Keratinocyte (primary cell): ENCODE measurements at regions not wholly inside any gene's neighbourhood (a gene's known extent, or its start where the extent isn't known, plus 50 kb on each side); places are given as distances from the start of the nearest gene placed in this dataset.

ENCODE experiments used
- DNase-seq: peaks from one replicate; pipeline ENCODE4 v3.0.0-alpha.2; 2011; ENCODE audit warnings: low read depth, missing footprints, low spot score
- FAIRE-seq: peaks from 2 replicates; lab custom pipeline; 2011; peaks lifted over from hg19 to GRCh38; lab: Jason Lieb, UNC
- H2AFZ ChIP-seq: 2 replicates; pipeline ENCODE4 v1.6.0; 2012; ENCODE audit warnings: low read length, control low read depth, inconsistent platforms; ENCODE audit not compliant: control insufficient read depth
- H3K27ac ChIP-seq: 2 replicates; pipeline ENCODE4 v1.5.1; 2011; ENCODE audit warnings: low read length; ENCODE audit not compliant: control insufficient read depth, insufficient read depth
- H3K27me3 ChIP-seq: 3 replicates; pipeline ENCODE4 v1.6.0; 2011; ENCODE audit warnings: low read length; ENCODE audit not compliant: control insufficient read depth, insufficient read depth; ENCODE audit errors: extremely low read depth
- H3K36me3 ChIP-seq, 2 experiments: 2 replicates in 1 of 2; 3 replicates in 1 of 2; pipeline ENCODE4 v1.5.1; 2011; ENCODE audit warnings: low read length in 2 of 2, mild to moderate bottlenecking in 1 of 2; ENCODE audit not compliant: control insufficient read depth in 2 of 2, insufficient read depth in 2 of 2; ENCODE audit errors: extremely low read depth in 1 of 2
- H3K4me1 ChIP-seq: 3 replicates; pipeline ENCODE4 v1.5.1; 2011; ENCODE audit warnings: low read length; ENCODE audit not compliant: control insufficient read depth, insufficient read depth; ENCODE audit errors: extremely low read depth
- H3K4me2 ChIP-seq: 3 replicates; pipeline ENCODE4 v1.6.0; 2011; ENCODE audit warnings: low read depth, low read length; ENCODE audit not compliant: control insufficient read depth, insufficient read depth; ENCODE audit errors: extremely low read depth
- H3K4me3 ChIP-seq, 3 experiments: fragments of 200-600 bp in 1 of 3; sonication (generic) in 1 of 3; 2 replicates in 2 of 3; 3 replicates in 1 of 3; pipeline ENCODE4 v1.5.1; 2011 to 2016; ENCODE audit warnings: low read length in 3 of 3, mild to moderate bottlenecking in 3 of 3, control low read depth in 2 of 3, inconsistent platforms in 1 of 3, low read depth in 1 of 3, mixed read lengths in 1 of 3, mixed run types in 1 of 3, moderate library complexity in 1 of 3; ENCODE audit not compliant: control insufficient read depth in 2 of 3, insufficient read depth in 2 of 3; ENCODE audit errors: extremely low read depth in 1 of 3
- H3K79me2 ChIP-seq: 2 replicates; pipeline ENCODE4 v1.6.0; 2012; ENCODE audit warnings: low read length; ENCODE audit not compliant: control insufficient read depth, insufficient read depth
- H3K9ac ChIP-seq: 3 replicates; pipeline ENCODE4 v1.6.0; 2011; ENCODE audit warnings: low read length; ENCODE audit not compliant: control insufficient read depth, insufficient read depth; ENCODE audit errors: extremely low read depth
- H3K9me1 ChIP-seq: 3 replicates; pipeline ENCODE4 v1.6.0; 2011; ENCODE audit warnings: low read length; ENCODE audit not compliant: control insufficient read depth, insufficient read depth; ENCODE audit errors: extremely low read depth
- H3K9me3 ChIP-seq: 2 replicates; pipeline ENCODE4 v1.5.1; 2012; ENCODE audit warnings: low read depth, low read length; ENCODE audit not compliant: control insufficient read depth
- H4K20me1 ChIP-seq: 3 replicates; pipeline ENCODE4 v1.6.0; 2011; ENCODE audit warnings: low read length; ENCODE audit not compliant: control insufficient read depth, insufficient read depth; ENCODE audit errors: extremely low read depth
- EZH2 ChIP-seq: IDR thresholded peaks from one replicate; pipeline ENCODE4 v1.6.1; 2012; ENCODE audit warnings: inconsistent platforms, mild to moderate bottlenecking, low read length, moderate library complexity
- dilution Hi-C: fragments of 300-500 bp; cut with MboI; formaldehyde crosslinking; loops from one replicate; pipeline ENCODE4 v1.7.0; 2020; ENCODE audit warnings: low sequenced_read_pairs; ENCODE audit not compliant: extremely low pct_ligation_motif_present
- TF ChIP-seq, protein P1 (sequence below), 3 experiments: IDR thresholded peaks in 1 of 3; conservative IDR thresholded peaks in 1 of 3; optimal IDR thresholded peaks in 1 of 3; 2 replicates in 2 of 3; 3 replicates in 1 of 3; pipeline versions ENCODE3 to v1.5.1; 2011; ENCODE audit warnings: low read length in 3 of 3, mild to moderate bottlenecking in 3 of 3, moderate library complexity in 2 of 3, control low read depth in 1 of 3, inconsistent platforms in 1 of 3; ENCODE audit not compliant: insufficient read depth in 2 of 3; ENCODE audit errors: extremely low read depth in 1 of 3

DNA sequence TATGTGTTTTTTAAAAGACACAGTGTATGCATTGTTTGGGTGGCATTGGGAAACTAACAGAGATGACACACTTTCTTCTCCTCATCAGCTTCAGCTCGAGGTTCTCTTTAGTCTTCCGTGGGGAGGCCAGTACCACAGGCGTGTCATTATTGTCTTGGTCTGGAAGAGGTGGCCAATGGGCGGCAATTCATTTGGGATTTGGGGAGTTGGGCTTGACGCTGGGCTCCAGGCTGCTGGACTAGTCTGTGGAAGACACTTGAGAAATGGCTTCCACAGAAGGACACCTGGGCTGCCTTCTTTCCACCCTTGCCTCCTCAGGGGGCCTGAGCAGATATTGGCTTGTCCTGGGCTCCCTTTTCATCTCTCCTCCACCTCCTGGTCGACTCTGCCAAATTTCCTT, 192.2 kb downstream of the SH2D4B start:
- H3K4me3 ChIP-seq: no peak overlapping the region
- no peaks in the 10 kb centered on the region for H3K27me3 ChIP-seq
- dilution Hi-C loops: no loop called here
- no peaks in the 10 kb centered on the region for H3K36me3 ChIP-seq
- FAIRE-seq (no peak), DNase-seq (no peak)
- H3K79me2 ChIP-seq: no peaks in the 10 kb centered on the region
- no peak overlapping the region for H3K4me2 ChIP-seq
- H3K9me1 ChIP-seq: no peaks in the 10 kb centered on the region
- H3K27ac ChIP-seq: no peak overlapping the region
- no peak overlapping the region for H3K9ac ChIP-seq
- H3K4me1 ChIP-seq: no peaks in the 10 kb centered on the region
- no peak for TF ChIP-seq EZH2
- TF ChIP-seq, protein P1, sequence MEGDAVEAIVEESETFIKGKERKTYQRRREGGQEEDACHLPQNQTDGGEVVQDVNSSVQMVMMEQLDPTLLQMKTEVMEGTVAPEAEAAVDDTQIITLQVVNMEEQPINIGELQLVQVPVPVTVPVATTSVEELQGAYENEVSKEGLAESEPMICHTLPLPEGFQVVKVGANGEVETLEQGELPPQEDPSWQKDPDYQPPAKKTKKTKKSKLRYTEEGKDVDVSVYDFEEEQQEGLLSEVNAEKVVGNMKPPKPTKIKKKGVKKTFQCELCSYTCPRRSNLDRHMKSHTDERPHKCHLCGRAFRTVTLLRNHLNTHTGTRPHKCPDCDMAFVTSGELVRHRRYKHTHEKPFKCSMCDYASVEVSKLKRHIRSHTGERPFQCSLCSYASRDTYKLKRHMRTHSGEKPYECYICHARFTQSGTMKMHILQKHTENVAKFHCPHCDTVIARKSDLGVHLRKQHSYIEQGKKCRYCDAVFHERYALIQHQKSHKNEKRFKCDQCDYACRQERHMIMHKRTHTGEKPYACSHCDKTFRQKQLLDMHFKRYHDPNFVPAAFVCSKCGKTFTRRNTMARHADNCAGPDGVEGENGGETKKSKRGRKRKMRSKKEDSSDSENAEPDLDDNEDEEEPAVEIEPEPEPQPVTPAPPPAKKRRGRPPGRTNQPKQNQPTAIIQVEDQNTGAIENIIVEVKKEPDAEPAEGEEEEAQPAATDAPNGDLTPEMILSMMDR (optimal IDR thresholded peaks at IDR 0.05 in 1 of 3, IDR thresholded peaks at IDR 0.05 in 1 of 3, conservative IDR thresholded peaks at IDR 0.05 in 1 of 3; ENCODE audit: extremely low read depth in 1 of 3, insufficient read depth in 2 of 3, low read length in 3 of 3): no peak
- no peaks in the 10 kb centered on the region for H3K9me3 ChIP-seq
- H4K20me1 ChIP-seq: no peaks in the 10 kb centered on the region
- H2AFZ ChIP-seq: no peak overlapping the region

DNA sequence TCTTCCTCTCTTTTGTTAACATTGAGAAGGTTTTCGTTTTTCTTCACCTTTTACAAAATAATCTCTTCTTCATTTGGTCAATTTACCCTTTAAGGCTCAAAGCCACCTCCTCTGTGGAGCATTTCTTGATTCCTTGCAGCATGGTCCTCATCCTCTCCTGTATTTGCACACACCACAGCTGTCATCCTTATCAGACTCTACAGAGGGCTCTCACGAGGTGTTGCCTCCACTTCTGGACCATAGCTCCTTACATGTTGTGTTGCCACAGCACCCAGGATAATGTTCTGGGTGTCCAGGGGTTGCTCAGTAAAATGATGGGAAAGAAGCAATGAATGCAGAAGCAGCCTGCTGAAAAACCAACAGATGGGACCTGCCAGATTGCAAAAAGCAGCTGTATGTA, 192.8 kb downstream of the SH2D4B start:
- Histone ChIP-seq H3K27me3 (no peaks in the 10 kb centered on the region), H3K36me3 (no peaks in the 10 kb centered on the region), H3K9me3 (no peaks in the 10 kb centered on the region), H3K4me2 (no peak overlapping the region), H3K9ac (no peak overlapping the region), H3K79me2 (no peaks in the 10 kb centered on the region), H2AFZ (no peak overlapping the region), H3K9me1 (no peaks in the 10 kb centered on the region), H3K27ac (no peak overlapping the region), H4K20me1 (no peaks in the 10 kb centered on the region), H3K4me3 (no peak overlapping the region), H3K4me1 (no peaks in the 10 kb centered on the region)
- TF ChIP-seq EZH2: no peak
- TF ChIP-seq, protein P1 (optimal IDR thresholded peaks at IDR 0.05 in 1 of 3, IDR thresholded peaks at IDR 0.05 in 1 of 3, conservative IDR thresholded peaks at IDR 0.05 in 1 of 3; ENCODE audit: extremely low read depth in 1 of 3, insufficient read depth in 2 of 3, low read length in 3 of 3): no peak
- dilution Hi-C loops: no loop called here
- FAIRE-seq (no peak), DNase-seq (no peak)
